ENCODE measurements at regions not wholly inside any gene's neighbourhood (a gene's known extent, or its start where the extent isn't known, plus 50 kb on each side); places are given as distances from the start of the nearest gene placed in this dataset.

DNA sequence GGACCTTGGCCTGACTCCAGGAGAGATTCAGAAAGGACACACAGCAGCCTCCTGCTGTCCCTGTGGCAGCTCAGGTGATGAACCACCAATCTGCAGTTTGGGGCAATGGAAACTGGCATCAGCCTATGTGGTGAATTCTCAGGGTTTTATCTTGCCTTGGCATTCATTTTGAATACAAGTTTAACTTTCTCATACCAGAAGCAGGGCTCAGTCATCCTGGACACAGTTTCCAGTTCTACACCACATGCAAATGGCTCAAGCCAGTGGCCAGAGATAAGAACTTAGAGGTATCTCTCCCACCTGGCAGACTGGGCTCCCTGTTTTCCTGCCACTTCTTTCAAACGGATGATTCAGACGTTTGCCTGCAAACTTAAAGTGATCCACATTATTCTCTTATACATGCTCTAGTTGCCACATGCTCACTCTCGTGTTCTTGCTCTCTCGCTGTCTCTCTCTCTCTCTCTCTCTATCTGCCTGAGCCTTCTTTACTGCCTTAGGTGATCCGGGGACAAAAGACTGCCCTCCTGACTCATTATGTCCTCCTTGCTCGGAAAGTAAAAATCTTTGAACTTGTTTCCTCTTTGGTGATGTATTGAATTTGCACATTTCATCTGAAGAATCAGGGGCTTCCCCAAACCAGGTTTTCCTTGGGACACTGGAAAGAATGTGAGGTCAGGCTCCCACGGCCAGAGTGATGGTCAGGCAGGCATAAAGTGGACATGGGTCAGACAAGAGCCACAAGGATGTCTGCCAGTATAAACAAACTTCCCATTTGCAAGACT, 99.6 kb upstream of the STT3B start:
- no peak overlapping the region for H3K4me3 ChIP-seq (ENCODE audit: low read length)
- peaks cover 14% of the 10 kb centered on the region for H3K36me3 Mint-ChIP-seq
- WGBS (ENCODE audit: insufficient coverage), result 87% methylated on average over 7 of the region's 7 CpGs
- H3K27ac ChIP-seq (ENCODE audit: low read length), result no peak overlapping the region
- H3K27me3 ChIP-seq (ENCODE audit: control insufficient read depth, insufficient read depth, low read length), result no peaks in the 10 kb centered on the region
- TF ChIP-seq, protein P1, sequence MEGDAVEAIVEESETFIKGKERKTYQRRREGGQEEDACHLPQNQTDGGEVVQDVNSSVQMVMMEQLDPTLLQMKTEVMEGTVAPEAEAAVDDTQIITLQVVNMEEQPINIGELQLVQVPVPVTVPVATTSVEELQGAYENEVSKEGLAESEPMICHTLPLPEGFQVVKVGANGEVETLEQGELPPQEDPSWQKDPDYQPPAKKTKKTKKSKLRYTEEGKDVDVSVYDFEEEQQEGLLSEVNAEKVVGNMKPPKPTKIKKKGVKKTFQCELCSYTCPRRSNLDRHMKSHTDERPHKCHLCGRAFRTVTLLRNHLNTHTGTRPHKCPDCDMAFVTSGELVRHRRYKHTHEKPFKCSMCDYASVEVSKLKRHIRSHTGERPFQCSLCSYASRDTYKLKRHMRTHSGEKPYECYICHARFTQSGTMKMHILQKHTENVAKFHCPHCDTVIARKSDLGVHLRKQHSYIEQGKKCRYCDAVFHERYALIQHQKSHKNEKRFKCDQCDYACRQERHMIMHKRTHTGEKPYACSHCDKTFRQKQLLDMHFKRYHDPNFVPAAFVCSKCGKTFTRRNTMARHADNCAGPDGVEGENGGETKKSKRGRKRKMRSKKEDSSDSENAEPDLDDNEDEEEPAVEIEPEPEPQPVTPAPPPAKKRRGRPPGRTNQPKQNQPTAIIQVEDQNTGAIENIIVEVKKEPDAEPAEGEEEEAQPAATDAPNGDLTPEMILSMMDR (IDR thresholded peaks at IDR 0.05), result no peak
- H3K9me3 Mint-ChIP-seq, result peaks cover 6 to 10% of the 10 kb centered on the region in 2 donors
- ATAC-seq, result no peak
- H3K27ac Mint-ChIP-seq, result no peak overlapping the region
- peaks cover 6 to 10% of the 10 kb centered on the region in 2 donors for H3K27me3 Mint-ChIP-seq (ENCODE audit: low read depth in 2 of 2)
- DNase-seq, result no peak
- no peaks in the 10 kb centered on the region for H3K36me3 ChIP-seq (ENCODE audit: control insufficient read depth, insufficient read depth, low read length)
- H3K4me1 Mint-ChIP-seq, result no peaks in the 10 kb centered on the region
- no peaks in the 10 kb centered on the region for H3K4me1 ChIP-seq (ENCODE audit: control insufficient read depth, insufficient read depth, low read length)
- peaks cover 6% of the 10 kb centered on the region for H3K9me3 ChIP-seq (ENCODE audit: control insufficient read depth, insufficient read depth, low read length)
- intact Hi-C loops (cut with micrococcal nuclease), result loop anchor here (10.0 kb wide), 1 partner anchor 668 kb away; no protein-coding TSS in a partner anchor
- H3K4me3 Mint-ChIP-seq, result no peak overlapping the region

DNA sequence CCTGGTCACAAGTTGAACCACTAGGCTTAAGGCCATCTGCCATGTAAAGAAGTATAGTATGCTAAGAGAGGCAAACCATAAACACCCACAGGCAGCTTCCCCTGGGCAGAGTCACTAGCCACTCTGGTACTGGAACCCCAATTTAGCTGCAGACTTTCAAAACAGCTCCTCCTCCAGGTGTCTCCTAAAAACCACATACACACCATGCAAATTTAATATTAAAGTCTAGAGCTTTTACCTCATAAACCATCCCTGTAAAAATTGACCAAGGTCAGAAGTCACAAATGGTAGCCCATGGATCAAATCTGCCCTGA, 99.1 kb upstream of the STT3B start:
- H3K36me3 ChIP-seq (ENCODE audit: control insufficient read depth, insufficient read depth, low read length), result no peaks in the 10 kb centered on the region
- intact Hi-C loops (cut with micrococcal nuclease), result loop anchor here (10.0 kb wide), 1 partner anchor 669 kb away; no protein-coding TSS in a partner anchor
- no peaks in the 10 kb centered on the region for H3K27me3 ChIP-seq (ENCODE audit: control insufficient read depth, insufficient read depth, low read length)
- no peak overlapping the region for H3K4me3 ChIP-seq (ENCODE audit: low read length)
- peaks cover 8 to 9% of the 10 kb centered on the region in 2 donors for H3K27me3 Mint-ChIP-seq (ENCODE audit: low read depth in 2 of 2)
- H3K27ac ChIP-seq (ENCODE audit: low read length), result no peak overlapping the region
- H3K9me3 Mint-ChIP-seq, result peaks cover 6% of the 10 kb centered on the region in 2 donors
- peaks cover 6% of the 10 kb centered on the region for H3K9me3 ChIP-seq (ENCODE audit: control insufficient read depth, insufficient read depth, low read length)
- no peak overlapping the region for H3K27ac Mint-ChIP-seq
- H3K4me3 Mint-ChIP-seq, result no peak overlapping the region
- H3K4me1 ChIP-seq (ENCODE audit: control insufficient read depth, insufficient read depth, low read length), result no peaks in the 10 kb centered on the region
- TF ChIP-seq, protein P1 (IDR thresholded peaks at IDR 0.05), result no peak
- peaks cover 14% of the 10 kb centered on the region for H3K36me3 Mint-ChIP-seq
- DNase-seq (no peak), ATAC-seq (no peak)
- no peaks in the 10 kb centered on the region for H3K4me1 Mint-ChIP-seq

DNA sequence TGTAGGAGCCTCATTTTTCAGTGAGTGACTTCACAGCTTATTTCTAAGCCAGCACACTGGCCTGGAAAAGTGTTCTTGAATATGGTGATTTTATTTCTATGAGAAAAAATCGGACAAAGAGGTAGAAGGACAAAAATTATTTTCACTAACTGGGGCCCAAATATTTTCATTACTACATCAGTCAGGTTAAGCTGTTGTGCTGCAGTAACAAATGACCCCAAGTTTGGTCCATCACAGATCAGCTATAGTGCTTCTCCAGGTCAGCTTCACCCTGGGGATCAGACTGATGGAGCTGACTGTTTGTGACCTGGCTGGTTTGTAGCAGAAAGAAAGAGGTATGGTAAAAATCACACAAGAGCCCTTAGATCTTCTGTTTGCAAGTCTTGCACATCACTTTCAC, 97.9 kb upstream of the STT3B start:
- H3K36me3 ChIP-seq (ENCODE audit: control insufficient read depth, insufficient read depth, low read length), result no peaks in the 10 kb centered on the region
- DNase-seq, result no peak
- H3K27me3 Mint-ChIP-seq (ENCODE audit: low read depth in 2 of 2), result peaks cover 3 to 16% of the 10 kb centered on the region in 2 donors
- H3K27ac Mint-ChIP-seq, result no peak overlapping the region
- H3K27me3 ChIP-seq (ENCODE audit: control insufficient read depth, insufficient read depth, low read length), result no peaks in the 10 kb centered on the region
- H3K4me1 Mint-ChIP-seq, result no peaks in the 10 kb centered on the region
- H3K9me3 ChIP-seq (ENCODE audit: control insufficient read depth, insufficient read depth, low read length), result peaks cover 6% of the 10 kb centered on the region
- H3K4me1 ChIP-seq (ENCODE audit: control insufficient read depth, insufficient read depth, low read length), result no peaks in the 10 kb centered on the region
- no peak overlapping the region for H3K27ac ChIP-seq (ENCODE audit: low read length)
- H3K9me3 Mint-ChIP-seq, result peaks cover 6% of the 10 kb centered on the region in 2 donors
- 63% methylated on average over 1 of the region's 1 CpG for WGBS (ENCODE audit: insufficient coverage)
- no peak overlapping the region for H3K4me3 ChIP-seq (ENCODE audit: low read length)
- TF ChIP-seq, protein P1 (IDR thresholded peaks at IDR 0.05), result no peak
- peaks cover 14% of the 10 kb centered on the region for H3K36me3 Mint-ChIP-seq
- ATAC-seq, result no peak
- no peak overlapping the region for H3K4me3 Mint-ChIP-seq
- intact Hi-C loops (cut with micrococcal nuclease), result loop anchor here (10.0 kb wide), 1 partner anchor 670 kb away; no protein-coding TSS in a partner anchor

DNA sequence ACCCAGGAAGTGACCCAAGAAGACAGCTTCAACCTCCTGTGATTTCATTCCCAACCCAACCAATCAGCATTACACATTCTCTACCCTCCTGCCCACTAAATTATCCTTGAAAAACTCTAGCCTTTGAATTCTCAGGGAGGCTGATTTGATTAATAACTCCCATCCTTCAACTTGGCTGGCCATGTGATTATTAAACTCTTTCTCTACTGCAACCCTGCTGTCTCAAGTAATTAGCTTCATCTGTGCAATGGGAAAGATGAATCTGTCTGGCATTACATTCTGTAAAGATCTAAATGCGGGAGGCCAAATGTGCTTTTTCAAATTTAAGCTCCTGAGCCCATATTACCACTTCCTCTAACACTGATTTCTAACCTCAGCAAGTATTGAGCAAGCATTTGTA, 95.9 kb upstream of the STT3B start:
- ATAC-seq, result no peak
- Histone ChIP-seq H3K4me3 (ENCODE audit: low read length) (no peak overlapping the region), H3K27ac (ENCODE audit: low read length) (no peak overlapping the region), H3K27me3 (ENCODE audit: control insufficient read depth, insufficient read depth, low read length) (no peaks in the 10 kb centered on the region), H3K36me3 (ENCODE audit: control insufficient read depth, insufficient read depth, low read length) (no peaks in the 10 kb centered on the region), H3K9me3 (ENCODE audit: control insufficient read depth, insufficient read depth, low read length) (peaks cover 6% of the 10 kb centered on the region), H3K4me1 (ENCODE audit: control insufficient read depth, insufficient read depth, low read length) (no peaks in the 10 kb centered on the region)
- TF ChIP-seq, protein P1 (IDR thresholded peaks at IDR 0.05), result no peak
- peaks cover 14% of the 10 kb centered on the region for H3K36me3 Mint-ChIP-seq
- H3K9me3 Mint-ChIP-seq, result peaks cover 6% of the 10 kb centered on the region in 2 donors
- intact Hi-C loops (cut with micrococcal nuclease), result loop anchor here (10.0 kb wide), 1 partner anchor 672 kb away; no protein-coding TSS in a partner anchor
- H3K27ac Mint-ChIP-seq, result no peak overlapping the region
- H3K4me3 Mint-ChIP-seq, result no peak overlapping the region
- H3K27me3 Mint-ChIP-seq (ENCODE audit: low read depth in 2 of 2), result peaks cover 3 to 28% of the 10 kb centered on the region in 2 donors
- WGBS (ENCODE audit: insufficient coverage), result 64% methylated on average over 1 of the region's 1 CpG
- peaks cover 0 to 10% of the 10 kb centered on the region in 2 donors for H3K4me1 Mint-ChIP-seq
- no peak for DNase-seq
